CD14-positive monocyte (primary cell): ENCODE measurements at regions not wholly inside any gene's neighbourhood (a gene's known extent, or its start where the extent isn't known, plus 50 kb on each side); places are given as distances from the start of the nearest gene placed in this dataset.

Experiments
- DNase-seq, 3 donors: peaks; one replicate each; pipeline ENCODE4 v3.0.0-alpha.2; 2011 to 2022
- H2AFZ ChIP-seq: 2 replicates; pipeline ENCODE4 v1.6.0; 2012; ENCODE audit warnings: mild to moderate bottlenecking, low read depth, low read length, inconsistent platforms; ENCODE audit not compliant: insufficient read depth, poor library complexity, severe bottlenecking
- H3K27ac ChIP-seq, 2 donors: 1 replicate in 1 of 2; 2 replicates in 1 of 2; pipeline ENCODE4 v1.5.1; 2012 to 2013; ENCODE audit warnings: low read length in 2 of 2, control low read depth in 1 of 2, inconsistent platforms in 1 of 2, low read depth in 1 of 2, mild to moderate bottlenecking in 1 of 2
- H3K27me3 ChIP-seq, 2 donors: one replicate each; pipeline versions ENCODE4 v1.6.0 to v1.6.1; 2011 to 2013; ENCODE audit warnings: low read length in 2 of 2; ENCODE audit not compliant: control insufficient read depth in 2 of 2, insufficient read depth in 2 of 2
- H3K36me3 ChIP-seq, 2 donors: replicated peaks in 1 of 2; 1 replicate in 1 of 2; 2 replicates in 1 of 2; pipeline versions ENCODE4 v1.5.1 to v1.6.1; 2012 to 2013; ENCODE audit warnings: low read length in 2 of 2, control low read depth in 1 of 2, inconsistent platforms in 1 of 2, mild to moderate bottlenecking in 1 of 2; ENCODE audit not compliant: insufficient read depth in 2 of 2, control insufficient read depth in 1 of 2
- H3K4me1 ChIP-seq, 2 donors: 1 replicate in 1 of 2; 2 replicates in 1 of 2; pipeline versions ENCODE4 v1.5.1 to v1.6.1; 2012 to 2013; ENCODE audit warnings: low read length in 2 of 2, control low read depth in 1 of 2, inconsistent platforms in 1 of 2, mild to moderate bottlenecking in 1 of 2, moderate library complexity in 1 of 2; ENCODE audit not compliant: insufficient read depth in 2 of 2, control insufficient read depth in 1 of 2
- H3K4me2 ChIP-seq: replicated peaks from 2 replicates; pipeline ENCODE3; 2012; ENCODE audit warnings: low read length, moderate library complexity, mild to moderate bottlenecking; ENCODE audit not compliant: poor library complexity, severe bottlenecking; ENCODE audit errors: extremely low read depth
- H3K4me3 ChIP-seq, 3 experiments: fragments of 200-600 bp in 1 of 3; sonication (generic) in 1 of 3; replicated peaks in 1 of 3; 1 replicate in 2 of 3; 2 replicates in 1 of 3; pipeline ENCODE4 v1.5.1; 2011 to 2013; ENCODE audit warnings: low read length in 3 of 3, mild to moderate bottlenecking in 3 of 3, control low read depth in 2 of 3, low read depth in 2 of 3, inconsistent platforms in 1 of 3, moderate library complexity in 1 of 3
- H3K79me2 ChIP-seq: 2 replicates; pipeline ENCODE4 v1.6.0; 2012; ENCODE audit warnings: mild to moderate bottlenecking, control low read depth, inconsistent platforms, low read length, moderate library complexity; ENCODE audit not compliant: insufficient read depth
- H3K9ac ChIP-seq: 2 replicates; pipeline ENCODE4 v1.6.0; 2017; ENCODE audit warnings: low read length, mild to moderate bottlenecking; ENCODE audit not compliant: insufficient read depth, poor library complexity, severe bottlenecking
- H3K9me3 ChIP-seq, 2 donors: replicated peaks in 1 of 2; 1 replicate in 1 of 2; 2 replicates in 1 of 2; pipeline versions ENCODE4 v1.5.1 to v1.6.1; 2012 to 2013; ENCODE audit warnings: low read length in 2 of 2, control low read depth in 1 of 2; ENCODE audit not compliant: control insufficient read depth in 1 of 2, insufficient read depth in 1 of 2
- H4K20me1 ChIP-seq: 2 replicates; pipeline ENCODE4 v1.6.0; 2012; ENCODE audit warnings: mild to moderate bottlenecking, low read length, control low read depth, moderate library complexity; ENCODE audit not compliant: insufficient read depth
- H3K27ac Mint-ChIP-seq, 7 donors: one replicate each; pipeline ENCODE4 v1.8.0; 2020; ENCODE audit warnings: mild to moderate bottlenecking in 7 of 7, mixed read lengths in 7 of 7, moderate library complexity in 6 of 7, inconsistent platforms in 2 of 7
- H3K27me3 Mint-ChIP-seq, 3 donors: one replicate each; pipeline ENCODE4 v1.8.0; 2021 to 2022; ENCODE audit warnings: low read depth in 3 of 3, mild to moderate bottlenecking in 3 of 3, mixed read lengths in 3 of 3, moderate library complexity in 3 of 3, inconsistent platforms in 1 of 3
- H3K36me3 Mint-ChIP-seq, 2 donors: one replicate each; pipeline ENCODE4 v1.8.0; 2020; ENCODE audit warnings: mixed read lengths in 2 of 2, inconsistent platforms in 1 of 2, mild to moderate bottlenecking in 1 of 2
- H3K4me1 Mint-ChIP-seq: one replicate; pipeline ENCODE4 v1.8.0; 2020; ENCODE audit warnings: mild to moderate bottlenecking, mixed read lengths
- H3K4me3 Mint-ChIP-seq, 2 donors: one replicate each; pipeline ENCODE4 v1.8.0; 2020; ENCODE audit warnings: mild to moderate bottlenecking in 2 of 2, mixed read lengths in 2 of 2, moderate library complexity in 1 of 2
- H3K9me3 Mint-ChIP-seq, 7 donors: one replicate each; pipeline ENCODE4 v1.8.0; 2020 to 2022; ENCODE audit warnings: mixed read lengths in 7 of 7, mild to moderate bottlenecking in 6 of 7, moderate library complexity in 6 of 7, inconsistent platforms in 2 of 7
- WGBS: methylation state at CpG from one replicate; pipeline ENCODE4 v1.1.5; 2013; ENCODE audit warnings: missing lambda C conversion rate; ENCODE audit not compliant: insufficient coverage; 5-methylcytosine and 5-hydroxymethylcytosine counted together
- intact Hi-C, 2 donors: fragments of 100-400 bp; cut with micrococcal nuclease; formaldehyde crosslinking; loops; one replicate each; pipeline versions ENCODE4 v1.15.0 to v1.15.1; 2023
- TF ChIP-seq, protein P1 (sequence below): fragments of 200-600 bp; IDR thresholded peaks from one replicate; pipeline ENCODE4 v1.8.0; 2022; ENCODE audit warnings: antibody characterized with exemption, mild to moderate bottlenecking

DNA sequence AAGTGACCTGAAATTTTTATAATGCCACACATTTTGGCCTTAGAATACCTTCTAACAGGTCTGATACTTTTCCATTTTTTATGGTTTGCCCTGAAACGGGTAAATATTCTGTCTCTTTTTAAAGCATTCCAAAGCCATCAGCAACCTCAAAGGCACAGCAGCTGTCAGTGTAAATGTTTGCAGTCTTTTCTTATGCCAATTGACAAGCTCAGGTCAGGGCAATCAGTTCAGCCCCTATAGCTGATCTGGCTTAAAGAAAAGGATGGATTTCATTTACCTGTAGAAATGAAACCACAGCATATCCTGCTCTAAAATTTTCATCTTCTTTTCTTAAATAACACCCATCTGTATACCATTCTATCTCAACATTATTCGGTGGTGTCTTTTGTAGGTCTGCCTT lies 453.6 kb downstream of the KDM5D start:
- H3K27ac ChIP-seq: no peak overlapping the region
- DNase-seq: no peak
- no peak overlapping the region for H3K4me2 ChIP-seq
- H3K9me3 Mint-ChIP-seq: peaks cover 0 to 5% (median 0%) of the 10 kb centered on the region in 7 donors
- no peaks in the 10 kb centered on the region for H3K4me1 Mint-ChIP-seq
- TF ChIP-seq, protein P1, sequence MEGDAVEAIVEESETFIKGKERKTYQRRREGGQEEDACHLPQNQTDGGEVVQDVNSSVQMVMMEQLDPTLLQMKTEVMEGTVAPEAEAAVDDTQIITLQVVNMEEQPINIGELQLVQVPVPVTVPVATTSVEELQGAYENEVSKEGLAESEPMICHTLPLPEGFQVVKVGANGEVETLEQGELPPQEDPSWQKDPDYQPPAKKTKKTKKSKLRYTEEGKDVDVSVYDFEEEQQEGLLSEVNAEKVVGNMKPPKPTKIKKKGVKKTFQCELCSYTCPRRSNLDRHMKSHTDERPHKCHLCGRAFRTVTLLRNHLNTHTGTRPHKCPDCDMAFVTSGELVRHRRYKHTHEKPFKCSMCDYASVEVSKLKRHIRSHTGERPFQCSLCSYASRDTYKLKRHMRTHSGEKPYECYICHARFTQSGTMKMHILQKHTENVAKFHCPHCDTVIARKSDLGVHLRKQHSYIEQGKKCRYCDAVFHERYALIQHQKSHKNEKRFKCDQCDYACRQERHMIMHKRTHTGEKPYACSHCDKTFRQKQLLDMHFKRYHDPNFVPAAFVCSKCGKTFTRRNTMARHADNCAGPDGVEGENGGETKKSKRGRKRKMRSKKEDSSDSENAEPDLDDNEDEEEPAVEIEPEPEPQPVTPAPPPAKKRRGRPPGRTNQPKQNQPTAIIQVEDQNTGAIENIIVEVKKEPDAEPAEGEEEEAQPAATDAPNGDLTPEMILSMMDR: no peak
- no peaks in the 10 kb centered on the region for H3K79me2 ChIP-seq
- H2AFZ ChIP-seq: no peak overlapping the region
- no peak overlapping the region for H3K4me3 Mint-ChIP-seq
- no CpG with 5 or more reads among the region's 2 CpGs for WGBS
- no peaks in the 10 kb centered on the region for H3K36me3 ChIP-seq
- H3K27me3 ChIP-seq: no peaks in the 10 kb centered on the region
- H3K4me3 ChIP-seq: no peak overlapping the region
- H4K20me1 ChIP-seq: no peaks in the 10 kb centered on the region
- H3K9me3 ChIP-seq: no peaks in the 10 kb centered on the region
- H3K36me3 Mint-ChIP-seq: no peaks in the 10 kb centered on the region
- intact Hi-C loops: no loop called here
- no peaks in the 10 kb centered on the region for H3K4me1 ChIP-seq
- H3K27me3 Mint-ChIP-seq: no peaks in the 10 kb centered on the region
- H3K27ac Mint-ChIP-seq: no peak overlapping the region
- no peak overlapping the region for H3K9ac ChIP-seq

DNA sequence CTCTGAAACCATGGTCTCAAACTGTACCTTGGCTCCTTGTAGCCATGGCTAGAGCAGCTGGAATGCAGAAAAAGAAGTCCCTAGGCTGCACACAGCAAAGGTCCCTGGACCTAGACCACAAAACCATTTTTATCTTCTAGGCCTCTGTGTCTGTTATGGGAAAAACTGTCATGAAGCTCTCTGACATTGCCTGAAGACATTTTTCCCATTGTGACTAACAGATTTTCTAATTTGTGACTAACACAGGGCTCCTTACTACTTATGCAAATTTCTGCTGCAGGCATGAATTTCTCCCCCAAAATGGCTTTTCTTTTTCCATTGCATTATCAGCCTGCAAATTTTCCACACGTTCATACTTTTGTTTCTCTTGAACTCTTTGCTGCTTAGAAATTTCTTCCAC lies 470.4 kb downstream of the KDM5D start:
- TF ChIP-seq, protein P1: no peak
- H3K4me1 Mint-ChIP-seq: no peaks in the 10 kb centered on the region
- no peaks in the 10 kb centered on the region for H3K36me3 Mint-ChIP-seq
- Histone ChIP-seq H3K4me2 (no peak overlapping the region), H3K79me2 (no peaks in the 10 kb centered on the region), H3K9ac (no peak overlapping the region), H3K27me3 (no peaks in the 10 kb centered on the region), H3K4me3 (no peak overlapping the region), H3K4me1 (no peaks in the 10 kb centered on the region), H3K9me3 (no peaks in the 10 kb centered on the region), H3K27ac (no peak overlapping the region), H4K20me1 (no peaks in the 10 kb centered on the region), H2AFZ (no peak overlapping the region), H3K36me3 (no peaks in the 10 kb centered on the region)
- DNase-seq: no peak
- no peak overlapping the region for H3K27ac Mint-ChIP-seq
- WGBS: 86% methylated on average over 1 of the region's 1 CpG
- H3K9me3 Mint-ChIP-seq: peaks cover 0 to 2% (median 0%) of the 10 kb centered on the region in 7 donors
- no peaks in the 10 kb centered on the region for H3K27me3 Mint-ChIP-seq
- intact Hi-C loops: no loop called here
- no peak overlapping the region for H3K4me3 Mint-ChIP-seq
